ENCODE measurements at regions not wholly inside any gene's neighbourhood (a gene's known extent, or its start where the extent isn't known, plus 50 kb on each side); places are given as distances from the start of the nearest gene placed in this dataset.

DNA sequence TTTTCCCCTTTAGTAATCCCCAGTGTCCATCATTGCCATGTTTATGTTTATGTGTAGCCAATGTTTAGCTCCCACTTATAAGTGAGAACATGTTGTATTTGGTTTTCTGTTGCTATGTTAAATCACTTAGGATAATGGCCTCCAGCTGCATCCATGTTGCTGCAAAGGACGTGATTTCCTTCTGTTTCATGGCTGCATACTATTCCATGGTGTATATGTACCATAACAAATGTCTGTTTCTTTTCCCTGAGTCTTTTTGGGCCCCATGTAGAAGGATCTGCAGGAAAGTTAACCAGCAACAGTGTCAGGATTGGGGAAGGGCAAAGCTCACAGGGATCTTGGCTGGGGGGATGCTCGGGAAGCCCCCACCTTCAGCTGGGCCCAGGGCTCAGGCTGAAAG, 64.3 kb upstream of the SULF2 start:
- TF ChIP-seq, protein P1, sequence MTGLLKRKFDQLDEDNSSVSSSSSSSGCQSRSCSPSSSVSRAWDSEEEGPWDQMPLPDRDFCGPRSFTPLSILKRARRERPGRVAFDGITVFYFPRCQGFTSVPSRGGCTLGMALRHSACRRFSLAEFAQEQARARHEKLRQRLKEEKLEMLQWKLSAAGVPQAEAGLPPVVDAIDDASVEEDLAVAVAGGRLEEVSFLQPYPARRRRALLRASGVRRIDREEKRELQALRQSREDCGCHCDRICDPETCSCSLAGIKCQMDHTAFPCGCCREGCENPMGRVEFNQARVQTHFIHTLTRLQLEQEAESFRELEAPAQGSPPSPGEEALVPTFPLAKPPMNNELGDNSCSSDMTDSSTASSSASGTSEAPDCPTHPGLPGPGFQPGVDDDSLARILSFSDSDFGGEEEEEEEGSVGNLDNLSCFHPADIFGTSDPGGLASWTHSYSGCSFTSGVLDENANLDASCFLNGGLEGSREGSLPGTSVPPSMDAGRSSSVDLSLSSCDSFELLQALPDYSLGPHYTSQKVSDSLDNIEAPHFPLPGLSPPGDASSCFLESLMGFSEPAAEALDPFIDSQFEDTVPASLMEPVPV (CRISPR knock-in tag; IDR thresholded peaks at IDR 0.05): no peak
- TF ChIP-seq, protein P2, sequence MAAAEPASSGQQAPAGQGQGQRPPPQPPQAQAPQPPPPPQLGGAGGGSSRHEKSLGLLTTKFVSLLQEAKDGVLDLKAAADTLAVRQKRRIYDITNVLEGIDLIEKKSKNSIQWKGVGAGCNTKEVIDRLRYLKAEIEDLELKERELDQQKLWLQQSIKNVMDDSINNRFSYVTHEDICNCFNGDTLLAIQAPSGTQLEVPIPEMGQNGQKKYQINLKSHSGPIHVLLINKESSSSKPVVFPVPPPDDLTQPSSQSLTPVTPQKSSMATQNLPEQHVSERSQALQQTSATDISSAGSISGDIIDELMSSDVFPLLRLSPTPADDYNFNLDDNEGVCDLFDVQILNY (CRISPR knock-in tag; conservative IDR thresholded peaks at IDR 0.05): no peak
- TF ChIP-seq PAX8 (CRISPR knock-in tag; IDR thresholded peaks at IDR 0.05; ENCODE audit: borderline replicate concordance) (no peak), POLR2AphosphoS5 (IDR thresholded peaks at IDR 0.05; ENCODE audit: low read depth, low read length) (no peak), RAD51 (IDR thresholded peaks at IDR 0.05; ENCODE audit: borderline replicate concordance) (no peak)
